Upper lobe of left lung (tissue), 6 donors: ENCODE measurements at regions not wholly inside any gene's neighbourhood (a gene's known extent, or its start where the extent isn't known, plus 50 kb on each side); places are given as distances from the start of the nearest gene placed in this dataset.
A peak's percentile ranks its signal among the peaks of the same experiment; 100 is the strongest.

Experiments used
- ATAC-seq, 2 donors: fragments of 200-7000 bp; cut with Tn5 transposase; one replicate each; pipeline ENCODE4 v1.9.1; 2022; ENCODE audit warnings: mild to moderate bottlenecking in 2 of 2, moderate library complexity in 2 of 2; ENCODE audit not compliant: low FRiP score in 2 of 2
- DNase-seq, 2 donors: peaks; one replicate each; pipeline ENCODE4 v3.0.0-alpha.2; 2019 to 2020
- H3K27ac ChIP-seq, 4 donors: fragments of 200-600 bp; sonication (generic); one replicate each; pipeline ENCODE4 v1.5.1; 2016 to 2019
- H3K27me3 ChIP-seq, 4 donors: fragments of 200-600 bp; sonication (generic); one replicate each; pipeline ENCODE4 v1.5.1; 2017 to 2019
- H3K36me3 ChIP-seq, 4 donors: fragments of 200-600 bp; sonication (generic); one replicate each; pipeline ENCODE4 v1.5.1; 2016 to 2019
- H3K4me1 ChIP-seq, 4 donors: fragments of 200-600 bp; sonication (generic); one replicate each; pipeline ENCODE4 v1.5.1; 2018 to 2019
- H3K4me3 ChIP-seq, 4 donors: fragments of 200-600 bp; sonication (generic); one replicate each; pipeline ENCODE4 v1.5.1; 2017 to 2019; ENCODE audit warnings: mild to moderate bottlenecking in 2 of 4, moderate library complexity in 1 of 4
- H3K9me3 ChIP-seq, 4 donors: fragments of 200-600 bp; sonication (generic); one replicate each; pipeline ENCODE4 v1.5.1; 2018 to 2019
- CTCF ChIP-seq, 6 experiments: fragments of 450-650 bp in 4 of 6; fragments of 200-600 bp in 2 of 6; sonication (generic) in 2 of 6; IDR thresholded peaks; one replicate each; pipeline ENCODE4 v1.5.1; 2016 to 2019; ENCODE audit warnings: antibody characterized with exemption in 6 of 6
- EP300 ChIP-seq, 4 donors: sonication (generic); formaldehyde crosslinking; IDR thresholded peaks; one replicate each; pipeline ENCODE4 v1.5.1; 2017; ENCODE audit warnings: antibody characterized with exemption in 4 of 4, control low read depth in 2 of 4
- POLR2A ChIP-seq, 4 donors: fragments of 450-650 bp; IDR thresholded peaks; one replicate each; pipeline ENCODE4 v1.5.1; 2016 to 2017; ENCODE audit warnings: antibody characterized with exemption in 4 of 4, mild to moderate bottlenecking in 2 of 4
- POLR2AphosphoS5 ChIP-seq, 2 donors: sonication (generic); formaldehyde crosslinking; IDR thresholded peaks; one replicate each; pipeline ENCODE4 v1.5.1; 2017; ENCODE audit warnings: antibody characterized with exemption in 2 of 2
- WGBS, 2 donors: methylation state at CpG; one replicate each; pipeline ENCODE4 v1.1.5; 2017 to 2018; 5-methylcytosine and 5-hydroxymethylcytosine counted together
- donor health status: DM: no; HTN: no; CAD: no; lungs with moderate emphysema.
- donor health status: DM: no; HTN: yes; CAD: no; lungs with severe emphysema.

- H3K27ac ChIP-seq, result no peak overlapping the region
- TF ChIP-seq POLR2A (IDR thresholded peaks at IDR 0.05) (no peak), POLR2AphosphoS5 (IDR thresholded peaks at IDR 0.05) (no peak), EP300 (IDR thresholded peaks at IDR 0.05) (no peak), CTCF (IDR thresholded peaks at IDR 0.05) (no peak)
- WGBS, 2 donors, result 0% methylated on average over 1 of the region's 1 CpG
- H3K9me3 ChIP-seq, result no peaks in the 10 kb centered on the region
- DNase-seq, result no peak
- no peaks in the 10 kb centered on the region for H3K4me1 ChIP-seq
- no peak overlapping the region for H3K4me3 ChIP-seq
- H3K27me3 ChIP-seq, result no peaks in the 10 kb centered on the region
- H3K36me3 ChIP-seq, result no peaks in the 10 kb centered on the region
- ATAC-seq, result no peak
Measured at GRCh38 chr6:120947111-120947510, 387.2 kb downstream of the TBC1D32 start.

DNA sequence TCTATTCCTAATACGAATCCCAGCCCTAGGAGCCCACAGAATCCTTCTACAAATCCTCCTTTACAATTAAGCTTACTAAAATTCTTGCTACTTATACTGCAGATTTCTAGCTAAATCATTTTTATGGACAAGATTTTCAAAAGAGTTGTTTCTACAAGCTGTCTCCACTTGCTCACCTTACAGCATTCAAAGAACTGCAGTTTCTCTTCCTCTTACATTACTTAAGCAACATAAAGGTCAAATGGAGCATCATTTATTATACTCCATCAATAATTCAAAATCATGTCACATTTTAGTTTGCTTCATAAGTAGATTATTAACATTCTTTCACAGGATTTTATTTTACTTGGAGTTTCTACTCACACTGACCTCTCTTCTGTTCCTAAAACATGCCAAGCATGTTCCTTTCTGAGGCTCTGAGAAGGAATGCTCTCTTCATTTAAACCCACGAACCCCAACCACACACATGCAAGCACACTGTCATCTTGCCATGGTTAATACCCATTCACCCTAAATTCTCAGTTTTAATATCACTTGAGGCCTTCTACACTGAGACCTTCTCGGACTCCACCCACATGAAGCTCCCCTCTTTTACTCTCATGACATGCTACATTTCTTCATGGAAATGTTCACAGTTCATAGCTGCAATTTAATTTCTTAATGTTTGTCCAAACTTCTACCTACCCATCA, 388.2 kb downstream of the TBC1D32 start:
- ATAC-seq, result no peak
- Histone ChIP-seq H3K4me1 (no peaks in the 10 kb centered on the region), H3K9me3 (no peaks in the 10 kb centered on the region), H3K27me3 (no peaks in the 10 kb centered on the region), H3K4me3 (no peak overlapping the region), H3K27ac (no peak overlapping the region), H3K36me3 (no peaks in the 10 kb centered on the region)
- no peak for DNase-seq
- TF ChIP-seq POLR2AphosphoS5 (IDR thresholded peaks at IDR 0.05), result no peak
- no peak for TF ChIP-seq EP300 (IDR thresholded peaks at IDR 0.05)
- TF ChIP-seq POLR2A (IDR thresholded peaks at IDR 0.05), result no peak
- TF ChIP-seq CTCF (IDR thresholded peaks at IDR 0.05), result no peak
- 68 to 74% methylated on average over 3 of the region's 3 CpGs for WGBS, 2 donors

- TF ChIP-seq EP300 (IDR thresholded peaks at IDR 0.05) (no peak), CTCF (IDR thresholded peaks at IDR 0.05) (no peak), POLR2A (IDR thresholded peaks at IDR 0.05) (no peak), POLR2AphosphoS5 (IDR thresholded peaks at IDR 0.05) (no peak)
- peak in 1 of 2 donors; percentile 31 for ATAC-seq
Measured at GRCh38 chr6:120938876-120939472, 395.3 kb downstream of the TBC1D32 start.

GRCh38 chr6:120938164-120938875, 396.0 kb downstream of the TBC1D32 start:
- H3K36me3 ChIP-seq, result no peaks in the 10 kb centered on the region
- 88 to 91% methylated on average over 1 of the region's 1 CpG for WGBS, 2 donors
- DNase-seq (no peak), ATAC-seq (no peak)
- H3K27me3 ChIP-seq, result no peaks in the 10 kb centered on the region
- no peak overlapping the region for H3K4me3 ChIP-seq
- TF ChIP-seq POLR2AphosphoS5 (IDR thresholded peaks at IDR 0.05), result no peak
- TF ChIP-seq EP300 (IDR thresholded peaks at IDR 0.05), result no peak
- no peak for TF ChIP-seq CTCF (IDR thresholded peaks at IDR 0.05)
- no peak for TF ChIP-seq POLR2A (IDR thresholded peaks at IDR 0.05)
- no peaks in the 10 kb centered on the region for H3K9me3 ChIP-seq
- H3K27ac ChIP-seq, result no peak overlapping the region
- H3K4me1 ChIP-seq, result no peaks in the 10 kb centered on the region

More at GRCh38 chr6:120938876-120939472, 395.3 kb downstream of the TBC1D32 start:
- no peaks in the 10 kb centered on the region for H3K9me3 ChIP-seq
- no peak overlapping the region for H3K27ac ChIP-seq
- no peaks in the 10 kb centered on the region for H3K4me1 ChIP-seq
- 67 to 74% methylated on average over 3 of the region's 3 CpGs for WGBS, 2 donors
- no peak for DNase-seq
- no peak overlapping the region for H3K4me3 ChIP-seq
- H3K36me3 ChIP-seq, result no peaks in the 10 kb centered on the region
- no peaks in the 10 kb centered on the region for H3K27me3 ChIP-seq
